Suprapubic skin (tissue), 4 donors: ENCODE measurements at regions not wholly inside any gene's neighbourhood (a gene's known extent, or its start where the extent isn't known, plus 50 kb on each side); places are given as distances from the start of the nearest gene placed in this dataset.

ENCODE experiments used
- EP300 ChIP-seq: sonication (generic); formaldehyde crosslinking; IDR thresholded peaks from one replicate; pipeline ENCODE4 v1.6.1; 2017; ENCODE audit warnings: antibody characterized with exemption
- POLR2AphosphoS5 ChIP-seq, 3 donors: sonication (generic); formaldehyde crosslinking; IDR thresholded peaks; one replicate each; pipeline ENCODE4 v1.6.1; 2017; ENCODE audit warnings: antibody characterized with exemption in 3 of 3

DNA sequence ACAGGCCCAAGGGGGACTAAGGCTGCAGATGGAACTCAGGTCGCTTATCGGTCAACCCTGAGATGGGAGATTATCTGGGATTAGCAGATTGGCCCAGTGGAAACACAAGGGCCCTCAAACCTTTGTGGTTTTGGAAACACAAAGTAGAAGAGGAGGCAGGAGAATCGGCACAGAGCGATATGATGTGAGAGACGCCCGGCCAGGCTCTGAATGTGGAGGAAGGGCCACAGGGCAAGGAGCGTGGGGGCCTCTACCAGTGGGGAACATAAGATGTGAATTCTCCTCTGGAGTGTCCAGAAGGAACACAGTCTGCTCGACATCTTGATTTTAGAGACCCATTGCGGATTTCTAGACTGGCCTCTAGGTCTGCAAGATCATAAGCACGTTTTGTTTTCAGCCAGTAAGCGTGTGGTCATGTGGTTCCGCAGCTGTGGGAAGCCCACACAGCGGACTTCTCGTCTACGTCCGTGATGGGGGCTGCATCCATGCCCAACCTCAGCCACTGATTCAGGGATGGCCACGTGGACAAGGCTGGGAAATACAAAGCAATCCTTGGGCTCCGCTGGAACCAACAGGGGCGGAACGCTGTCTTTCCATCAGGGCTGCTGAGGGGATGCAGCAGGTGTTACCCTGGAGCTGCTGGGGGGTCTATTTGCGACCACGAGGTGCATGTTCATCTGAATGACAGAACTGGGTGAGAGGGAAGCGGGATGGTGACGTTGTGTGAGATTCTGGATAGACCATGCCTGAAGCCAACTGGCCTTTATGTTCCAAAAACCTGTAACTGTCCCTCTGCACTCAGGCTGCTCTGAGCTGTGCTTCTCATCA lies 127.6 kb upstream of the PMEPA1 start:
- TF ChIP-seq POLR2AphosphoS5 (IDR thresholded peaks at IDR 0.05) (no peak), EP300 (no peak)
